ENCODE measurements at regions not wholly inside any gene's neighbourhood (a gene's known extent, or its start where the extent isn't known, plus 50 kb on each side); places are given as distances from the start of the nearest gene placed in this dataset.

GRCh38 chr13:56888455-56888854 is 252.3 kb upstream of the PRR20A start:
- intact Hi-C loops (cut with micrococcal nuclease; ENCODE audit: unreplicated experiment) = no loop called here

GRCh38 chr13:56893843-56894242 is 246.9 kb upstream of the PRR20A start:
- H3K4me1 ChIP-seq (ENCODE audit: insufficient read depth, low read length, poor library complexity, severe bottlenecking) = no peaks in the 10 kb centered on the region
- TF ChIP-seq EZH2phosphoT487 (IDR thresholded peaks at IDR 0.05; ENCODE audit: borderline replicate concordance, low read depth, low read length) (no peak), CTCF (conservative IDR thresholded peaks at IDR 0.05; ENCODE audit: low read length) (no peak)
- H3K79me2 ChIP-seq (ENCODE audit: insufficient read depth, low read depth, low read length) = no peaks in the 10 kb centered on the region
- no peaks in the 10 kb centered on the region for H3K9me3 ChIP-seq (ENCODE audit: low read length)
- BruUV-seq (replicated peaks) = no TSS peak
- ChIA-PET CTCF (ENCODE audit: unreplicated experiment) (no interaction called here), POLR2A (interaction anchor here (0.9 kb wide), 1 partner anchor 13 kb away, joined by 3 read pairs; no protein-coding TSS in a partner anchor)
- H3K9me2 ChIP-seq (ENCODE audit: insufficient read depth, low read length) = no peaks in the 10 kb centered on the region
- intact Hi-C loops (cut with micrococcal nuclease; ENCODE audit: unreplicated experiment) = no loop called here
- no peak overlapping the region for H3K27ac ChIP-seq (ENCODE audit: low read depth, low read length, poor library complexity, severe bottlenecking)
- no peak overlapping the region for H2AFZ ChIP-seq (ENCODE audit: low read length)
- no peaks in the 10 kb centered on the region for H4K20me1 ChIP-seq (ENCODE audit: insufficient read depth, low read length)
- H3K36me3 ChIP-seq (ENCODE audit: insufficient read depth, low read length) = no peaks in the 10 kb centered on the region
- H3K4me3 ChIP-seq (ENCODE audit: low read depth, low read length, poor library complexity, severe bottlenecking) = no peak overlapping the region
- H3K4me2 ChIP-seq (ENCODE audit: low read length) = no peak overlapping the region
- DNase-seq (ENCODE audit: low spot score) = no peak

More at GRCh38 chr13:56888455-56888854, 252.3 kb upstream of the PRR20A start:
- Histone ChIP-seq H2AFZ (ENCODE audit: low read length) (no peak overlapping the region), H4K20me1 (ENCODE audit: insufficient read depth, low read length) (no peaks in the 10 kb centered on the region), H3K79me2 (ENCODE audit: insufficient read depth, low read depth, low read length) (no peaks in the 10 kb centered on the region), H3K36me3 (ENCODE audit: insufficient read depth, low read length) (no peaks in the 10 kb centered on the region), H3K9me3 (ENCODE audit: low read length) (no peaks in the 10 kb centered on the region), H3K4me3 (ENCODE audit: low read depth, low read length, poor library complexity, severe bottlenecking) (no peak overlapping the region), H3K27ac (ENCODE audit: low read depth, low read length, poor library complexity, severe bottlenecking) (no peak overlapping the region), H3K9me2 (ENCODE audit: insufficient read depth, low read length) (no peaks in the 10 kb centered on the region), H3K4me2 (ENCODE audit: low read length) (no peak overlapping the region), H3K4me1 (ENCODE audit: insufficient read depth, low read length, poor library complexity, severe bottlenecking) (no peaks in the 10 kb centered on the region)
- DNase-seq (ENCODE audit: low spot score) = no peak
- ChIA-PET CTCF (ENCODE audit: unreplicated experiment) (no interaction called here), POLR2A (no interaction called here)
- TF ChIP-seq CTCF (conservative IDR thresholded peaks at IDR 0.05; ENCODE audit: low read length) (no peak), EZH2phosphoT487 (IDR thresholded peaks at IDR 0.05; ENCODE audit: borderline replicate concordance, low read depth, low read length) (no peak)
- no TSS peak for BruUV-seq (replicated peaks)

GRCh38 chr13:56900549-56901279 is 240.0 kb upstream of the PRR20A start:
- Histone ChIP-seq H3K9me3 (ENCODE audit: low read length) (no peaks in the 10 kb centered on the region), H3K9me2 (ENCODE audit: insufficient read depth, low read length) (no peaks in the 10 kb centered on the region), H2AFZ (ENCODE audit: low read length) (no peak overlapping the region), H3K27ac (ENCODE audit: low read depth, low read length, poor library complexity, severe bottlenecking) (no peak overlapping the region), H3K4me3 (ENCODE audit: low read depth, low read length, poor library complexity, severe bottlenecking) (no peak overlapping the region), H3K4me1 (ENCODE audit: insufficient read depth, low read length, poor library complexity, severe bottlenecking) (no peaks in the 10 kb centered on the region), H3K36me3 (ENCODE audit: insufficient read depth, low read length) (no peaks in the 10 kb centered on the region), H4K20me1 (ENCODE audit: insufficient read depth, low read length) (no peaks in the 10 kb centered on the region), H3K79me2 (ENCODE audit: insufficient read depth, low read depth, low read length) (no peaks in the 10 kb centered on the region), H3K4me2 (ENCODE audit: low read length) (no peak overlapping the region)
- no TSS peak for BruUV-seq (replicated peaks)
- POLR2A ChIA-PET = no interaction called here
- TF ChIP-seq CTCF (conservative IDR thresholded peaks at IDR 0.05; ENCODE audit: low read length) (no peak), EZH2phosphoT487 (IDR thresholded peaks at IDR 0.05; ENCODE audit: borderline replicate concordance, low read depth, low read length) (no peak)
- intact Hi-C loops (cut with micrococcal nuclease; ENCODE audit: unreplicated experiment) = no loop called here
- no peak for DNase-seq (ENCODE audit: low spot score)
- CTCF ChIA-PET (ENCODE audit: unreplicated experiment) = no interaction called here
